ENCODE measurements at regions not wholly inside any gene's neighbourhood (a gene's known extent, or its start where the extent isn't known, plus 50 kb on each side); places are given as distances from the start of the nearest gene placed in this dataset.

DNA sequence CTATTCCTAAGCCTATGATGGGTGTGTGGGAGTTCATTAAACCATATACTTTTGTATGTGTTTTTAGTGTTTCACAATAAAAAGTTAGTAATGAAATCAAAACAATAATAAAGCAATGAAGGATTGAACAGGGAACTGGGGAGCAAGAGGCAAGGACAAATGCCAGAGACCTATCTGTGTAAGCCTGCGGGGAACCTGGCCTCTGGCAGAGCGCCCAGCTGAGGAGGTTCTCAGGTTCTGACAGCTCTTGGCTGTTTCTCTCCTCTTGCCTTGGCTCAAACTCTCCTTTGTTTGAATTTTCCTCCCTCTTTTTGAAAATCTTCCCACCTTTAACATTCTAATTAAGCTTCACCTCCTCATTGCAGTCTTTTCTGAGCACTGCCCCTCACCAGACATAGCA, 200.0 kb upstream of the NCKAP5 start:
- no peaks in the 10 kb centered on the region for H3K79me2 ChIP-seq (ENCODE audit: control insufficient read depth, insufficient read depth, low read length)
- SMC1A ChIA-PET (ENCODE audit: uncharacterized antibody, unreplicated experiment): interaction anchor here (0.9 kb wide), 1 partner anchor 11 kb away, joined by 3 read pairs; no protein-coding TSS in a partner anchor
- intact Hi-C loops (cut with micrococcal nuclease; ENCODE audit: unreplicated experiment) (no loop called here), in situ Hi-C loops (cut with MboI) (no loop called here)
- no peaks in the 10 kb centered on the region for H3K36me3 ChIP-seq (ENCODE audit: control insufficient read depth in 2 of 2, insufficient read depth in 2 of 2, low read length in 1 of 2)
- no peak overlapping the region for H2AFZ ChIP-seq (ENCODE audit: control insufficient read depth, low read depth, low read length)
- no peaks in the 10 kb centered on the region for H3K9me3 ChIP-seq (replicated peaks; ENCODE audit: control insufficient read depth, insufficient read depth, low read length)
- no peak for DNase-seq (ENCODE audit: low read depth, low spot score)
- H4K20me1 ChIP-seq (ENCODE audit: control insufficient read depth, insufficient read depth): no peaks in the 10 kb centered on the region
- 44% methylated on average over 2 of the region's 2 CpGs for WGBS (ENCODE audit: insufficient coverage, insufficient replicate concordance, low lambda C conversion rate, missing lambda C conversion rate)
- CTCF ChIA-PET: interaction anchor here (2.6 kb wide), 1 partner anchor 12 kb away, joined by 8 read pairs; no protein-coding TSS in a partner anchor
- RAD21 ChIA-PET (ENCODE audit: unreplicated experiment): no interaction called here
- POLR2A ChIA-PET: no interaction called here
- ATAC-seq: no peak
- no TSS peak for BruUV-seq (replicated peaks)
- no peak for FAIRE-seq
- no peak overlapping the region for H3K9ac ChIP-seq (ENCODE audit: control insufficient read depth, insufficient read depth, low read length)
- no peaks in the 10 kb centered on the region; a peak in 1 of 4 replicates for H3K27me3 ChIP-seq (replicated peaks in 1 of 2; ENCODE audit: control insufficient read depth in 2 of 2, insufficient read depth in 2 of 2, low read length in 1 of 2)
- no peak overlapping the region for H3K4me2 ChIP-seq (ENCODE audit: control insufficient read depth, insufficient read depth)
- no peak overlapping the region for H3K27ac ChIP-seq (ENCODE audit: control insufficient read depth, insufficient read depth)
- no peaks in the 10 kb centered on the region for H3K4me1 ChIP-seq (ENCODE audit: control insufficient read depth, insufficient read depth, low read length)
- no peak overlapping the region for H3K4me3 ChIP-seq
- TF ChIP-seq, protein P1, sequence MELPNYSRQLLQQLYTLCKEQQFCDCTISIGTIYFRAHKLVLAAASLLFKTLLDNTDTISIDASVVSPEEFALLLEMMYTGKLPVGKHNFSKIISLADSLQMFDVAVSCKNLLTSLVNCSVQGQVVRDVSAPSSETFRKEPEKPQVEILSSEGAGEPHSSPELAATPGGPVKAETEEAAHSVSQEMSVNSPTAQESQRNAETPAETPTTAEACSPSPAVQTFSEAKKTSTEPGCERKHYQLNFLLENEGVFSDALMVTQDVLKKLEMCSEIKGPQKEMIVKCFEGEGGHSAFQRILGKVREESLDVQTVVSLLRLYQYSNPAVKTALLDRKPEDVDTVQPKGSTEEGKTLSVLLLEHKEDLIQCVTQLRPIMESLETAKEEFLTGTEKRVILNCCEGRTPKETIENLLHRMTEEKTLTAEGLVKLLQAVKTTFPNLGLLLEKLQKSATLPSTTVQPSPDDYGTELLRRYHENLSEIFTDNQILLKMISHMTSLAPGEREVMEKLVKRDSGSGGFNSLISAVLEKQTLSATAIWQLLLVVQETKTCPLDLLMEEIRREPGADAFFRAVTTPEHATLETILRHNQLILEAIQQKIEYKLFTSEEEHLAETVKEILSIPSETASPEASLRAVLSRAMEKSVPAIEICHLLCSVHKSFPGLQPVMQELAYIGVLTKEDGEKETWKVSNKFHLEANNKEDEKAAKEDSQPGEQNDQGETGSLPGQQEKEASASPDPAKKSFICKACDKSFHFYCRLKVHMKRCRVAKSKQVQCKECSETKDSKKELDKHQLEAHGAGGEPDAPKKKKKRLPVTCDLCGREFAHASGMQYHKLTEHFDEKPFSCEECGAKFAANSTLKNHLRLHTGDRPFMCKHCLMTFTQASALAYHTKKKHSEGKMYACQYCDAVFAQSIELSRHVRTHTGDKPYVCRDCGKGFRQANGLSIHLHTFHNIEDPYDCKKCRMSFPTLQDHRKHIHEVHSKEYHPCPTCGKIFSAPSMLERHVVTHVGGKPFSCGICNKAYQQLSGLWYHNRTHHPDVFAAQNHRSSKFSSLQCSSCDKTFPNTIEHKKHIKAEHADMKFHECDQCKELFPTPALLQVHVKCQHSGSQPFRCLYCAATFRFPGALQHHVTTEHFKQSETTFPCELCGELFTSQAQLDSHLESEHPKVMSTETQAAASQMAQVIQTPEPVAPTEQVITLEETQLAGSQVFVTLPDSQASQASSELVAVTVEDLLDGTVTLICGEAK (IDR thresholded peaks at IDR 0.05; ENCODE audit: borderline replicate concordance): no peak
- TF ChIP-seq ZZZ3 (IDR thresholded peaks at IDR 0.05; ENCODE audit: control insufficient read depth, insufficient read length, low read depth) (no peak), ASH2L (IDR thresholded peaks at IDR 0.05; ENCODE audit: borderline replicate concordance, low read depth) (no peak), NR2C1 (IDR thresholded peaks at IDR 0.05) (no peak), BHLHE40 (IDR thresholded peaks at IDR 0.05; ENCODE audit: borderline replicate concordance in 1 of 2, low read depth in 2 of 2, low read length in 1 of 2) (no peak), ZNF384 (IDR thresholded peaks at IDR 0.05; ENCODE audit: borderline replicate concordance, low read depth, low read length) (no peak), CBFB (IDR thresholded peaks at IDR 0.05; ENCODE audit: low read depth) (no peak), SMAD5 (IDR thresholded peaks at IDR 0.05; ENCODE audit: low read depth) (no peak), SUPT20H (IDR thresholded peaks at IDR 0.05; ENCODE audit: borderline replicate concordance, control insufficient read depth, low read depth, low read length) (no peak), NFYA (IDR thresholded peaks at IDR 0.05; ENCODE audit: borderline replicate concordance, low read depth, low read length) (no peak), YBX1 (IDR thresholded peaks at IDR 0.05) (no peak), ZNF622 (IDR thresholded peaks at IDR 0.05) (no peak), CHD2 (IDR thresholded peaks at IDR 0.05; ENCODE audit: borderline replicate concordance, low read depth, low read length) (no peak), GABPA (IDR thresholded peaks at IDR 0.05; ENCODE audit: low read depth) (no peak)
- TF ChIP-seq, protein P2, sequence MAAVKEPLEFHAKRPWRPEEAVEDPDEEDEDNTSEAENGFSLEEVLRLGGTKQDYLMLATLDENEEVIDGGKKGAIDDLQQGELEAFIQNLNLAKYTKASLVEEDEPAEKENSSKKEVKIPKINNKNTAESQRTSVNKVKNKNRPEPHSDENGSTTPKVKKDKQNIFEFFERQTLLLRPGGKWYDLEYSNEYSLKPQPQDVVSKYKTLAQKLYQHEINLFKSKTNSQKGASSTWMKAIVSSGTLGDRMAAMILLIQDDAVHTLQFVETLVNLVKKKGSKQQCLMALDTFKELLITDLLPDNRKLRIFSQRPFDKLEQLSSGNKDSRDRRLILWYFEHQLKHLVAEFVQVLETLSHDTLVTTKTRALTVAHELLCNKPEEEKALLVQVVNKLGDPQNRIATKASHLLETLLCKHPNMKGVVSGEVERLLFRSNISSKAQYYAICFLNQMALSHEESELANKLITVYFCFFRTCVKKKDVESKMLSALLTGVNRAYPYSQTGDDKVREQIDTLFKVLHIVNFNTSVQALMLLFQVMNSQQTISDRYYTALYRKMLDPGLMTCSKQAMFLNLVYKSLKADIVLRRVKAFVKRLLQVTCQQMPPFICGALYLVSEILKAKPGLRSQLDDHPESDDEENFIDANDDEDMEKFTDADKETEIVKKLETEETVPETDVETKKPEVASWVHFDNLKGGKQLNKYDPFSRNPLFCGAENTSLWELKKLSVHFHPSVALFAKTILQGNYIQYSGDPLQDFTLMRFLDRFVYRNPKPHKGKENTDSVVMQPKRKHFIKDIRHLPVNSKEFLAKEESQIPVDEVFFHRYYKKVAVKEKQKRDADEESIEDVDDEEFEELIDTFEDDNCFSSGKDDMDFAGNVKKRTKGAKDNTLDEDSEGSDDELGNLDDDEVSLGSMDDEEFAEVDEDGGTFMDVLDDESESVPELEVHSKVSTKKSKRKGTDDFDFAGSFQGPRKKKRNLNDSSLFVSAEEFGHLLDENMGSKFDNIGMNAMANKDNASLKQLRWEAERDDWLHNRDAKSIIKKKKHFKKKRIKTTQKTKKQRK (IDR thresholded peaks at IDR 0.05; ENCODE audit: low read depth, low read length): no peak
- TF ChIP-seq, protein P3, sequence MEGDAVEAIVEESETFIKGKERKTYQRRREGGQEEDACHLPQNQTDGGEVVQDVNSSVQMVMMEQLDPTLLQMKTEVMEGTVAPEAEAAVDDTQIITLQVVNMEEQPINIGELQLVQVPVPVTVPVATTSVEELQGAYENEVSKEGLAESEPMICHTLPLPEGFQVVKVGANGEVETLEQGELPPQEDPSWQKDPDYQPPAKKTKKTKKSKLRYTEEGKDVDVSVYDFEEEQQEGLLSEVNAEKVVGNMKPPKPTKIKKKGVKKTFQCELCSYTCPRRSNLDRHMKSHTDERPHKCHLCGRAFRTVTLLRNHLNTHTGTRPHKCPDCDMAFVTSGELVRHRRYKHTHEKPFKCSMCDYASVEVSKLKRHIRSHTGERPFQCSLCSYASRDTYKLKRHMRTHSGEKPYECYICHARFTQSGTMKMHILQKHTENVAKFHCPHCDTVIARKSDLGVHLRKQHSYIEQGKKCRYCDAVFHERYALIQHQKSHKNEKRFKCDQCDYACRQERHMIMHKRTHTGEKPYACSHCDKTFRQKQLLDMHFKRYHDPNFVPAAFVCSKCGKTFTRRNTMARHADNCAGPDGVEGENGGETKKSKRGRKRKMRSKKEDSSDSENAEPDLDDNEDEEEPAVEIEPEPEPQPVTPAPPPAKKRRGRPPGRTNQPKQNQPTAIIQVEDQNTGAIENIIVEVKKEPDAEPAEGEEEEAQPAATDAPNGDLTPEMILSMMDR (IDR thresholded peaks at IDR 0.05 in 2 of 3, conservative IDR thresholded peaks at IDR 0.05 in 1 of 3; ENCODE audit: control insufficient read depth in 2 of 3, extremely low read depth in 1 of 3, insufficient read depth in 1 of 3, low read depth in 3 of 3, low read length in 3 of 3): no peak

All from GM12878 (cell line).